ENCODE measurements at regions not wholly inside any gene's neighbourhood (a gene's known extent, or its start where the extent isn't known, plus 50 kb on each side); places are given as distances from the start of the nearest gene placed in this dataset.

DNA sequence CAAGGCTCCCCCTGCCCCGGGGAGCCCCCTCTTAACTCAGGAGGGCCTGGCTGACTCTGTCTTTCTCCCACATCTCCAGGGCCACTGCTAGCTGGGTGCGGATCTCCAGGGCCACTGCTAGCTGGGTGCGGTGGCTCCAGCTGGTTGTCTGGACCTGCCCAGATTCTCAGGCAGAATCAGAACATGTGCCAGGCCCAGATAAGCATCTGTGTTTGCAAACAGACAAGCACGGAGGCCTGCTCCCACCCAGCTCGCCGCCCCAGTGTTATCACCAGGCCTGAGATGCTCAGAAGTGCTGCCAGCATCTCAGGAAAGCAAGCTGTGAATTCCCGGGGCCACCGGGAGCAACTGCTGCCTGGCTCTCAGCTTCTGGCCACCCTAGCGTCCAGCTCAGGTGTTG is 98.4 kb upstream of the FZD10 start:
- 82% methylated on average over 9 of the region's 9 CpGs; no CpG with 5 or more reads in 1 of the 2 experiments for WGBS, 2 experiments (ENCODE audit: extremely low coverage in 1 of 2, insufficient coverage in 1 of 2, insufficient read length in 1 of 2, insufficient replicate concordance in 2 of 2, low coverage in 1 of 2, low lambda C conversion rate in 2 of 2, missing lambda C conversion rate in 1 of 2)
- TF ChIP-seq CHD1 (IDR thresholded peaks at IDR 0.05; ENCODE audit: low read depth, low read length) (no peak), SP2 (IDR thresholded peaks at IDR 0.05; ENCODE audit: low read length) (no peak), CTBP2 (IDR thresholded peaks at IDR 0.05; ENCODE audit: borderline replicate concordance, insufficient read depth, insufficient read length, low read length) (no peak)
- Histone ChIP-seq H3K14ac (ENCODE audit: insufficient read length) (no peak overlapping the region), H3K23ac (ENCODE audit: insufficient read length) (no peak overlapping the region), H2BK20ac (ENCODE audit: low read length) (no peak overlapping the region), H3K27ac (ENCODE audit: low read depth, low read length) (no peak overlapping the region), H2AK5ac (ENCODE audit: low read depth, low read length) (no peak overlapping the region), H2BK12ac (ENCODE audit: low read depth, low read length) (no peak overlapping the region), H4K5ac (ENCODE audit: insufficient read length, low read depth, low read length) (no peak overlapping the region), H3K4ac (replicated peaks; ENCODE audit: insufficient read length, low read depth, low read length) (no peak overlapping the region), H3K79me2 (ENCODE audit: control insufficient read depth in 1 of 2, insufficient read depth in 2 of 2, low read length in 2 of 2) (no peaks in the 10 kb centered on the region), H3K4me2 (ENCODE audit: insufficient read depth in 1 of 2, low read depth in 2 of 2, low read length in 2 of 2) (no peak overlapping the region), H3K4me3 (ENCODE audit: extremely low read depth in 1 of 4, insufficient read depth in 2 of 4, low read depth in 3 of 4, low read length in 4 of 4) (no peak overlapping the region), H3K23me2 (ENCODE audit: low read depth, low read length) (no peaks in the 10 kb centered on the region), H3K36me3 (ENCODE audit: control insufficient read depth in 2 of 4, insufficient read depth in 4 of 4, low read length in 3 of 4) (no peaks in the 10 kb centered on the region), H3K4me1 (replicated peaks in 1 of 4; ENCODE audit: control insufficient read depth in 3 of 4, insufficient read depth in 4 of 4, low read length in 3 of 4) (no peaks in the 10 kb centered on the region), H3K79me1 (ENCODE audit: low read depth, low read length) (no peaks in the 10 kb centered on the region), H4K91ac (replicated peaks; ENCODE audit: insufficient read length, low read length) (no peak overlapping the region), H3K18ac (ENCODE audit: extremely low read depth, low read length) (no peak overlapping the region), H2BK120ac (replicated peaks; ENCODE audit: low read depth, low read length) (no peak overlapping the region), H3K56ac (replicated peaks; ENCODE audit: insufficient read length, low read depth, low read length) (no peak overlapping the region), H4K8ac (ENCODE audit: extremely low read depth, insufficient read depth, low read length) (no peak overlapping the region), H3K9me3 (ENCODE audit: insufficient read depth in 2 of 2, low read depth in 1 of 2, low read length in 1 of 2) (0 out of 4 replicates have a peak, but pooled peaks cover 0 to 4% of the 10 kb centered on the region in 2 experiments), H3K27me3 (replicated peaks in 1 of 4; ENCODE audit: control insufficient read depth in 3 of 4, extremely low read depth in 1 of 4, insufficient read depth in 3 of 4, low read length in 3 of 4) (peaks cover 0 to 9% (median 7%) of the 10 kb centered on the region in 4 experiments; a peak in 6 of 7 replicates), H2AFZ (ENCODE audit: low read length) (no peak overlapping the region), H3K9ac (replicated peaks in 1 of 4; ENCODE audit: extremely low read depth in 1 of 4, low read depth in 3 of 4, low read length in 3 of 4) (no peak overlapping the region), H4K20me1 (replicated peaks in 1 of 2; ENCODE audit: control insufficient read depth in 1 of 2, insufficient read depth in 2 of 2, low read length in 2 of 2) (peaks cover 0 to 2% of the 10 kb centered on the region in 2 experiments), H2BK5ac (ENCODE audit: low read depth, low read length) (no peak overlapping the region), H2BK15ac (ENCODE audit: low read length) (no peak overlapping the region)
- ChIA-PET CTCF (ENCODE audit: partially characterized antibody) (interaction anchor here (0.9 to 2.6 kb wide), 23 partner anchors 10 to 568 kb away, joined by 3 to 9 read pairs (median 4); no protein-coding TSS in a partner anchor), POLR2A (ENCODE audit: partially characterized antibody) (no interaction called here)
- FAIRE-seq (no peak), DNase-seq (ENCODE audit: low read depth in 1 of 2, low spot score in 2 of 2) (no peak)

All from H1 (cell line).